DND-41 (cell line): ENCODE measurements at regions not wholly inside any gene's neighbourhood (a gene's known extent, or its start where the extent isn't known, plus 50 kb on each side); places are given as distances from the start of the nearest gene placed in this dataset.
"Not testable (repeated sequence)": the region's sequence is repeated elsewhere in the genome, so short reads cannot be mapped to it uniquely, and the experiment has no call there.

Experiments used
- EZH2 ChIP-seq: IDR thresholded peaks from 3 replicates; pipeline ENCODE4 v1.6.1; 2012; ENCODE audit warnings: borderline replicate concordance, low read depth, mild to moderate bottlenecking, moderate library complexity, low read length, inconsistent platforms; ENCODE audit not compliant: severe bottlenecking
- TF ChIP-seq, protein P1 (sequence below): IDR thresholded peaks from 2 replicates; pipeline ENCODE4 v1.5.1; 2012; ENCODE audit warnings: borderline replicate concordance, low read length, moderate library complexity, mild to moderate bottlenecking; ENCODE audit not compliant: poor library complexity, severe bottlenecking; ENCODE audit errors: extremely low read depth

DNA sequence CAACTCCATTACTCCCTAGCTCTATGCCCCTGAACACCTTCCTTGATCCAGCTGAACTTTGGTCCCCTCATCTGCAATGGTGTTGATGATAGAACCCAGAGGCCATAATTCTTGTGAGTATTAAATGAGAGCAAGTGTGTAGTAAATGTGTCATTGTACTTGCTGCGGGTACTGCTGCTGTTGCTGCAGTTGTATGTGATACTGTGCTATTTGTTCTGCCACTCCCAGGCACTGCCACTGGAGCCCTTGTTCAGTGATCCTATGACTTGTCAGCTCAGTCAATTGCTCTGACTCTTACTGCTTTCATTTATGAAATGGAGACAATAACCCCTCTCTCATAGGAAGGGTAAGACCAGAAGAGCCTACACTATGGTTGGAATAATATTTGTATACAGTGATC lies 136.9 kb upstream of the PLGLB2 start:
- TF ChIP-seq, protein P1, sequence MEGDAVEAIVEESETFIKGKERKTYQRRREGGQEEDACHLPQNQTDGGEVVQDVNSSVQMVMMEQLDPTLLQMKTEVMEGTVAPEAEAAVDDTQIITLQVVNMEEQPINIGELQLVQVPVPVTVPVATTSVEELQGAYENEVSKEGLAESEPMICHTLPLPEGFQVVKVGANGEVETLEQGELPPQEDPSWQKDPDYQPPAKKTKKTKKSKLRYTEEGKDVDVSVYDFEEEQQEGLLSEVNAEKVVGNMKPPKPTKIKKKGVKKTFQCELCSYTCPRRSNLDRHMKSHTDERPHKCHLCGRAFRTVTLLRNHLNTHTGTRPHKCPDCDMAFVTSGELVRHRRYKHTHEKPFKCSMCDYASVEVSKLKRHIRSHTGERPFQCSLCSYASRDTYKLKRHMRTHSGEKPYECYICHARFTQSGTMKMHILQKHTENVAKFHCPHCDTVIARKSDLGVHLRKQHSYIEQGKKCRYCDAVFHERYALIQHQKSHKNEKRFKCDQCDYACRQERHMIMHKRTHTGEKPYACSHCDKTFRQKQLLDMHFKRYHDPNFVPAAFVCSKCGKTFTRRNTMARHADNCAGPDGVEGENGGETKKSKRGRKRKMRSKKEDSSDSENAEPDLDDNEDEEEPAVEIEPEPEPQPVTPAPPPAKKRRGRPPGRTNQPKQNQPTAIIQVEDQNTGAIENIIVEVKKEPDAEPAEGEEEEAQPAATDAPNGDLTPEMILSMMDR, result not testable (repeated sequence)
- not testable (repeated sequence) for TF ChIP-seq EZH2
